GM21515 (cell line): ENCODE measurements at regions not wholly inside any gene's neighbourhood (a gene's known extent, or its start where the extent isn't known, plus 50 kb on each side); places are given as distances from the start of the nearest gene placed in this dataset.
"Not testable (repeated sequence)": the region's sequence is repeated elsewhere in the genome, so short reads cannot be mapped to it uniquely, and the experiment has no call there.

Experiments used
- ATAC-seq: cut with Tn5 transposase; IDR thresholded peaks from one replicate; pipeline ENCODE4 v1.9.1; 2021; ENCODE audit not compliant: unreplicated experiment

DNA sequence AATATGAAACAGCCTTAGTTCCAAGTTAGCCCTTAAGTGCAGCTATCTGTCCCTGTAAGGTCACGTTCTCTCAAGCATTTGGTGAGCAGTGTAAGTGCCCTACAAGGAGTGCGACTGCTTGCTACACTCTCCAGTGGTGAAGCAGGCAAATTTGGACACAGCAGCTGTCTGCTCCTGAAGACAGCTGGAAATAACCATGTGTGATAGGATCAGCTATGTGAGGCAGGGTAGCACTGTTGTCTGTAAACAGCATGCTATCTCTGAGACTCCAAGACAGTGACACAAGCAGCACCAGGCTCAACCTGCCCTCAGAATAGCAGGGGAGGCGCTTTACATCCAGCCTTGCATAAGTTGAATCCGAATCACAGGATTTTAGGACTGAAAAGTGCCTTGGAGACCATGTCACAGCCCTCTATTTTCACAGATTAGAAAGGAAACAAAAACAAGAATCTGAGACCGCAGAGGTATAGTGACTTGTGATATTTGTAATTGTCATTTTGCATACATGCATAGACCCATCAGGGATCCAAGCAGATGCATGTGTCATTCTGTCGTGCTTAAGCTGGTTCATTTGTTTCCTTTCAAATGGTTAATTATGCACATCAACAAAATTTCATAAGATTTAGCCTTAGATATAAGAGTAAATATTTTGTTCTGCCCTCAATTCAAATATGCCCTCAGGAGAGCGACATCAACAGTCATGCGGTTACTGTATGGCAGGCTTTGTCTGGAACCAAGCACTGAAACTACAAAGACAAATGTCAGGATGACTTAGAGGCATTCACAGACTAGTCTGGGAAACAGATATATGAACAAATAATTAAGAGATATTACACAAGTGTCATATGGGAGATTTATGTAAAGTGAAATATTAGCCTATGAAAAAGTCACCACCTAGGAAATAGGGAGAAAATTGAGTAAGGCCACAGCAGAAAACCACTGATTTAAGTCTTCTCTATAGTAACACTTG is 134.9 kb upstream of the NRIP1 start:
- no peak for ATAC-seq

DNA sequence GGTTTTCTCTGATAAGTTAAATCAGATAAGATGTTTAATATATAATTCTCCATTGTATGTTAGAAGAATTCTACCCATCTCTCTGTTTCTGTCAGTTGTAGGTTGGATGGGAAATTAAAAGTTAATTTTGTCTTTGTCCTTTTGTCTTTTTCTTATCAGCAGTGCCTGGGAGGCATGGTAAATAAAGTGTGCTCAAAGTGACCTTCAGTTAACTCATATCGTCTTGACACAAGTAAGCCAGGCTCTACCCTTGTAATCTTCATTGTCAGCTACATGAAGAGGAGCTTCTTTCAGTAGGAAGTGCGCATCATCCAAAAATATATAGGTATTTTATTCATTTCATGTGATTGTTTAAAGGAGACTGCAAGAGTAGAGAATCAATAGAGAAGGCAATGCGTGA is 138.9 kb upstream of the NRIP1 start:
- no peak for ATAC-seq

DNA sequence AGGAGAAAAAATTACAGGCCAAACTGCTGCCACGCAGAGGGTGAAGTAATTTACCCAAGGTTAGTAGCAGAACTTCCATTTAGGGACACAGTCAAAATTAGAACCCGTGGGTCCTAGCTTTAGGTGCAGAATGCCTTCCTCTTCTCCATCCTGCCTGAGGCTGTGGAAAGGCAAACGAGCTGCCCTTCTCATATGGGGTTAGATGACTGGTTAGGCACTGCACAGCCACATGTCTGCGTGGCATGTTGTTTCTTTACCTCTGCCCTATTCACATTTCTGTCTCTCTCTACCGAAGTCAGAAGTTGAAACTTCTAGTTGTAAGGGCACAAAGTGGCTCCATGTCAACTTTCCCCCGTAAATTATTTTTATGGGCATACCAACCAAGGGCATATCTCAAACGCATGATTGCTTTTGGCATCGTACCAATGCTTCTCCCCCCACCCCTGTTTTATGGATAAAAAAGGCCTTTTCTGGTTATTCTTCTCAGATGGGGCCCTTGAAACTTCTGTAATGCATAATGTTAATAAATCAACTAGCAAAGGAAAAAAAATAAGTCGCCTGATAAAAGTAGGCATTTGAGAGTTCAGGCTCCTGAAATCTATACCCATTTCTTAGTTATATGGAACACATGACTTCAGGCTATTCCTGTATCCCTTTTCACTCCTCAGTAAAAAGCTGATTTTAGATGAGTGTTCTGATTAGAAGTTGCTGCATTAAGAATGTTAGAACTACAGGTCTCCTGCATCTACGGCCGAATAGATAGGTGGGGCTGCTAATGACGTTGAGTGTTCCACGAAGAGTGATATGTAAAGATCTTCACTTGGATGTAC is 139.6 kb upstream of the NRIP1 start:
- no peak for ATAC-seq

DNA sequence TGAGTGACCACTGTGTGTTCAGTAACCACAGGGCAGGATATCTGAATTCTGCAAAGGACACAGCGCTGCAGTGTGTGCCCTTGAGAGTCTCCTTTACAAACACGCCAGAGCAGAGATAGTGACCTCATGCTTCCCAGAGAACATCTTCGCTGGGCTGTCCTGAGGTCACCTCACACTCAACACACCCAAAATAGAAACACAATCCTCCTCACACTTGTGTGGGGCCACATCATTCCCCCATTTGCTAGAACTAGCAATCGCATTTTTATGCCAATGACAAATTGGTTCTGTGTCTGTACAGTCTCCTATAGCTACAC is 140.1 kb upstream of the NRIP1 start:
- ATAC-seq, result no peak

DNA sequence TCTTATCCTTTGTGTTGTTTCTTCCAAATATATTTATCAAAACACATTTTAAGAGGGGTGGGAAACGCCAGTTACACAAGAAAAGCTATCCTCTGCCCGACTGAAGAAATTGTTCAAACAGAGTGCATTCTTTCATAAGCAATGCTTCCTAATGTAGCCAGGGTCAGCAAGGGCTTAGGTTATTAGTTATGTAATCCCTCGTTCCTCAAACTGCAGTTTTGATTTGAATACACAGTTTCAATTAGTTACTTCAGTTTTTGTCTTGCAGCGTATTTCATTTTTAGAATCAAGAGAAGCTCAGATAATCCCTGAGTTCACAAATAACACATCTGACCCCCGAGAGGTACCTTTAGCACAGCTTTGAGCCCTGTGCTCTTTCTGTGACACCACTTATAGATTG is 141.7 kb upstream of the NRIP1 start:
- ATAC-seq, result peak; percentile 91

DNA sequence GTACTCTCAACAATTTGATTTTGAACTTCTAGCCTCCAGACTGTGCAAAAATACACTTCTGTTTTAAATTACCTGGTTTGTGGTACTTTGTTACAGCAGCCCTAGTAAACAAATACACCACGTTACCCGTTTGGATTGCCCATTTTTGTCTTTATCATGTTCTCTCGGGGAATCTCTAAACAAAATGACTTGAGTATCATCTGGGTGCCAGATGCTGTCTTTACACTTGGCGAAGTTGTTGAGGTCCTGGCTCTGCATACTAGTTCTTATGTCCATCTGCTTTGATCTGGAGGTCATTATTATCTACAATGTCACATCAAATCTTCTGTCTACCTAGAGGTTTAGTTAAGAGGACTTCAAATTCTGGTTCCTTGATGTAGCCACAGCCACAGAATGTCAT is 142.4 kb upstream of the NRIP1 start:
- ATAC-seq, result no peak

DNA sequence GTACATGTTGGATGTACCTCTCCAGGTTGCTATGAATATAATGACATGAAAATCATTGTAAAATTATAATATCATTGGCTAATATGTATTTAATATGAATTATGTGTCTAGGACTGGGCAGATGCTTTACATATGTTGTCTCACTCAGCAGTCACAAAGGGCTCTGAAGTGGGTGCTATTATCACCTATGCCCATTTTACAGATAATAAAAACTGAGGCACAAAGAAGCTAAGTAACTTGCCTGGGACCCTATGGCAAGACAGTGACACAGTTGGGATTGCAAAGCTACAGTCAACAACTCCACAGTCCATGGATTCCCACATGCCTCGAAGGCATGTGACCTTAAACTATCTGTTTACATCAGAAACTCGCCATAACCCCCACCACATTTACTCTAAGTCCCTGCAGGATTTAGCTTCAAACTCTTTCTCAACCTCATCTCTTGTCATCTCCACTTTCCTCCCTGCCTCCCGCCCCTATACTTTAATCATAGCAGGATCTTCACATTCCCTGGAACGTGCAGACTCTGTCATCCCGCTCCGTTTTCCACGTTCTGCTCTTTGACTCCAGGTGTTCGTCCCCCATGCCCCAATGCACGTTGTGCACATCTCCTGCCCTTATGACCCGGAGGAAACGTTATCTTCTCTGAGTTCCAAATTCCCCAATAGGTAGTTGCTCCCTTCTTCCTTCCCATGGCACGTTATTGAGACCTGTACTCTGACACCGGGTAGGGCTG is 143.0 kb upstream of the NRIP1 start:
- no peak for ATAC-seq

DNA sequence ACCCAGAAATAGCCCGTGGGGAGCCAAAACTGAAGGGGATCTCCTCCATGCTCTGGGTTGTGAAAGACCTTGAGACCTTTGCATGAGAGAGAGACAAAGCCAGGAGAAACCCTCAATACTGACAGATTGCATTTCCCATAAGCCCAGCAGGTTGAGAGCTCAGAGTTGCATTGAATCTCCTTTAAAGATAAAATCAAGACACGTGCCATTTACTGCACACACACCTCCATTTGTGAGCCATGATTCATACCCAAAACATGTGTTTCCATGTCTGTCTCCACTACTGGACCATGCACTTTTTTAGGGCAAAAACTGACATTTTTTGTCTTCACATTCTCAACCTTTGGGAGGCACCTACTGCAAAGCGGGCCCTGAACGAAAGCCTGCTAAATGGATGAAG is 144.0 kb upstream of the NRIP1 start:
- no peak for ATAC-seq

DNA sequence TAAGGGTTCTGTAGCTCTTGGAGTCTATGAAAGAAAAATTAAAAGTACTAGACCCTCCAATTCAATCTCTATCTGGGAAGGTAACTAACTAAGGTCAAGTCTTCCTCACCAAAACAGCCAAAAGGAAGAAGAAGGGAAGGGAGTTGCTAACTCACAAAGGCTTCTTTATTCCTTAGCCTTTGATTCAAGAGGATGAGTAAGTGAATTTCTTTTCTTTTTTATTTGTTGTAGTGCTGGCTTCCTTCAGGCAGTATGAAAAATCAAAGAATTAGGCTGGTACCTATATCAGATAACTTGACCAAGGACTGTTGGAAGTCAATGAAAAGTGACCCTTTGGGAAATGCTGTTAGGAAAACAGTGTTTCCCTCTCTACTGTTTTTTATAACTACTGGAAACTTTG is 144.4 kb upstream of the NRIP1 start:
- no peak for ATAC-seq

DNA sequence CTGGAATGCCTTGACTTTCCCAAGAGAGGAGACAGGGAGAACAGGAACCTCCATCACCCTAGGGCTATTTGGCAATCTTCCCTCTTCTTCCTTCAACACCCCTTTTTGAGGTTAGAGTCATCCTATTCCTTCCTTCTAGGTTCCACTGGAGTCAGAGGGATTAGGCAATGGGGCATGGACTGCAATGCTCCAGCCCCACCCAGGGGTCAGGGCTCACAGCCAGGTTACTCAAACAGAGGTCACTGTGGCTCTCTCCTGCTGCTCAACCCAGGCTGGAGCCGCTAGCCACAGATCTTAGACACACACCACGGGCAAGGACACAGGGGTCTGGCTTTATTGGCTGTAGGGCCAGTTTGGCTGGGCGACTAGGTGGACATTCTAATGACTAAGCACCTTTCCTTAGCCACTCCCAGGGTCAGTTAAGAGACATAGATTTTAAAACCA is 145.5 kb upstream of the NRIP1 start:
- ATAC-seq, result no peak

DNA sequence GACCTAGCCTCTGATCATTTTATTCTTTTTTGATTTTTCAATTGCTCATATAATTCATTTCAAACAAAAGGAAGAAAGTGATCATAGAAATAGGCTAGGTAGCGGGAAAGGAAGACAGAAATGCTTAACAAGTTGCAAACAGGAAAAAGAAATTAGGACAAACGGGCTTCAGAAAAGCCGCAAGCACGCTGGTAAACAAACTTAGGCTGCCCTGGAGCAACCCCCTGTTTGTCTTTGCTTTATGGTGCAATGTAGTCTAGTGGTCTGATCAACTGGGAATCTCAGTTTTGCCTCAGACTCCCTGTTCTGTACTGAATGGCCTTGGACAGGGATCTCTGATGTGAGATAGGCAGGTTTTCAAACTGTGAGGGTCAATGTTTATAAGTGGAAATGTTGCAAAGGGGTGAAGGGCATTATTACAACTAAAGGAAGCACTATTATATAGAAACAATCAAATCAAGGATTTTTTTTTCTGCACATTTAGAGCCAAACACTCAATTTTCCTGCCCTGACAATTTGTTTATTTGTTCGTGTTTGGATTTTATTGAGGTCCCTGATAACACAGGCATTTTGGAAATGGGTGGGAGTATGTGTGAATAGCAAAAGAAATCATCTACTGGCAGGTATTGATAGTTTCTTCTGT is 146.8 kb upstream of the NRIP1 start:
- ATAC-seq, result no peak

DNA sequence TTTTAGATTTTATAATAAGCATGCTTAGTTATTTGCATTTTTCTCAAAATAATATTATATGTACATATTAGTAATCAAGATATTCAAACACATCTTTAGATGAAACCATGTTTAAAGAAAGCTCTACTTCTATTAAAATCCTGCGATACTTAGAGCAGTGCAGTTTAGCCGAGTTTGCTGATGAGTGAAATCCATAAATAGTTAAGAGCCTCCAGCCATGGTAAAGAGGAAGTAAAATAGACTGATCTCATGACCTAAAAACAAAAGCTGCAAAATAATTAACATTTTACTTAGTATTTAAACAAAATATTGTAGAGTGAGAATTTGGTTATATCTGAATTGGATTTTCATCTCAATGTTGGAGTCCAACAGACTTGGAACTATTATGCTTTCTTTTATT is 147.4 kb upstream of the NRIP1 start:
- no peak for ATAC-seq

DNA sequence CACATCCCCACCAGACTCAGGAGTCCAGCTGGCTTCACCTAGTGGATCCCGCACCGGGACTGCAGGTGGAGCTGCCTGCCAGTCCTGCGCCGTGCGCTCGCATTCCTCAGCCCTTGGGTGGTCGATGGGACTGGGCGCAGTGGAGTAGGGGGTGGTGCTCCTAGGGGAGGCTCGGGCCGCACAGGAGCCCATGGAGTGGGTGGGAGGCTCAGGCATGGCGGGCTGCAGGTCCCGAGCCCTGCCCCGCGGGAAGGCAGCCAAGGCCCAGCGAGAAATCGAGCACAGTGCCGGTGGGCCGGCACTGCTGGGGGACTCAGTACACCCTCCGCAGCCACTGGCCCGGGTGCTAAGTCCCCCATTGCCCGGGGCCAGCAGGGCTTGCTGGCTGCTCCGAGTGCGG is 153.7 kb upstream of the NRIP1 start:
- ATAC-seq, result not testable (repeated sequence)

DNA sequence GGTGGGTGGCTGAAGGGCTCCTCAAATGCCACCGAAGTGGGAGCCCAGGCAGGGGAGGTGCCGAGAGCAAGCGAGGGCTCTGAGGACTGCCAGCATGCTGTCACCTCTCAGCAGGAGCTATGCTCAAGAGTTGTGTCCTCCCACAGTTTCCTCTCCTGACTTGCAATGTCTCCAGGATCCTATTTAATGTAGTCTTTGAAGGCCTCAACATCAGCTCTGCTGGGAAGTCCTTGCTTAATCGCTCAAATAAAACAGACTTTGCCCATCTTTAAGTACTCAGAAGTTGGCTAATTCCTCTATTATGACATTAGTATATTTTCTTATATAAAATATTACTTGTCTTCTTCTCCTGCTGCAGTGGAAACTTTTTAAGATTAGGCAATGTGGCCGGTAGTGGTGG is 154.2 kb upstream of the NRIP1 start:
- ATAC-seq, result no peak

DNA sequence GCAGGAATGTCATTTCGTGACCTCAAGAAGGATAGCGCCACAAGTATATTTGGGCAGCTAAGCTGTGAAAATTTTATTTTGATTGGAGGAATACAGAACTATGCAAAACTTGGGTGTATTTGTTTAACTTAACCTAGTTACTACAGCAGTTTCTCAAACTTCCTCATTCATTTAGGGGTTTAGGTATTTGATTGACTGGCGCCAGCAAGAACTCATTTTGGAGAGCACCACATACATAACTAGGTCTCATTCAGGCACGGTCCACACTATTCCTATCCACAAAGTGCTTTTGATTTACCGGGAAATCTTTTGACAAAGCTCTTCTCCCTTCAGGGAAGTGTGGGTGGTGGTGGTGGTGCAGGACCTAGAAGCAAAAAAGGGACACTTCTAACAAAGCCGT is 155.1 kb upstream of the NRIP1 start:
- ATAC-seq, result no peak

DNA sequence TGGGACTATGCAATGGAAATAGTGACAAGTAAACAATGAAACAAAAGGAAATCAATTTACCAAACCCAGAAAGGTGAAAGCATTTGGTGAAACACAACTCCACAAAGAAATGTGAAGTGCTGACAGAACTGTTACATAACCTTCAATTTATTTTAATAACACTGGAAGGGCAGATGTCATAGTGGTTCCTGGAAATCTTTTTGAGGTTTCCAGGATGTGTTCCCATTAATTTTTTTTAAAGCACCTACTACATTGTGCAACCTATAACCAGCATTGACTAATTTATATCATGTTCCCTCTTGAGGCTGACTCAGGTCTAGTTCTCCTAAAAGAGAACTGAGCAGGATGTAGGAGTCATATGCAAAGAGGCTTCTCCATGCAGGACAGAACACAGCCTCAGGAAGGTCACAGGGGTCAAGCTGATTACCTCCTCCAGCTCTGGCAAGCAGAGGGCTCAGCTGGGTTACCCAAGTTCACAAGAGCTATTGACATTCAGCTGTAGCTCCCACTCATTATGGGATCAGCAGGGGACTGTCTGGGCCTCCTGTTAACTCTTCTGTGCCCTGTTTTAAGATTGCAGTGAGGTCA is 157.1 kb upstream of the NRIP1 start:
- no peak for ATAC-seq

DNA sequence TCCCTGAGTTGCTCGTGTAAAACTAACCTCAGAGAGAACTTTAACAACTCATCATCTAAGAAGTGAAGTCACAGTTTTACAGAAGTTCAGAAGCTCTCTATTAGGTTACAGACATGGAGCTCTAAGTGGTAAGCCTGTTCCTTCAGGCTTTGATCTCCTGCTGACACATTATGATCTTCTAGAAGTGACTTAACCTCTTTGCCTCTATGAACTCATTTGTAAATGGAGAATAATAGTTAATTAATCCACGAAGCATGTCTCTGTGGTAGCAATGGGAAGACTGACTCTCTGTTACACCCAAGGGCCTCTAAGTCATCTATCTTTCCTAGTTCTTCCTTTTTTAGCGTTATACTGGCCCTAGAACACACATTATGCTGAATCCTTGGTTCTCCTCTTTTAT is 157.9 kb upstream of the NRIP1 start:
- no peak for ATAC-seq

DNA sequence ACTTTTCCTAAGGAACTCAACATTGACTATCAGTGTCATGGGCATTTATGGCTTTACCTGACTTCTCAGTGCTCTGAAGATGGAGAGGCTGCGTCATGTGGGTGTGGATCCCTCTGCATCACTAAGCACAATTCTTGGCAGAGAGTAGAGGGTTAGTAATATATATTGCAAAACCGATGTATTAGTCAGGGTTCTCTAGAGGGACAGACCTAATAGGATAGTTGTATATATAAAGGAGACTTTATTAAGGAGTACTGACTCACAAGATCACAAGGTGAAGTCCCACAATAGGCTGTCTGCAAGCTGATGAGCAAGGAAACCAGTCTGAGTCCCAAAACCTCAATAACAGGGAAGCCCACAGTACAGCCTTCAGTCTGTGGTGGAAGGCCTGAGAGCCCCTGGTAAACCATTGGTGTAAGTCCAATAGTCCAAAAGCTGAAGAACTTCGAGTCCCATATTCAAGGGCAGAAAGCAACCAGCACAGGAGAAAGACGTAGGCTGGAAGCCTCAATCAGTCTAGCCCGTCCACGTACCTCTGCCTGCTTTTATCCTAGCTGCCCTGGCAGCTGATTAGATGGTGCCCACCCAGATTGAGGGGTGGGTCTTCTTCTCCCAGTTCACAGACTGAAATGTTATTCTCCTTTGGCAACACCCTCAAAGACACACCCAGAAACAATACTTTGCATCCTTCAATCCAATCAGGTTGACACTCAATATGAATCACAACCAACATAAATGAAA is 159.7 kb upstream of the NRIP1 start:
- no peak for ATAC-seq

DNA sequence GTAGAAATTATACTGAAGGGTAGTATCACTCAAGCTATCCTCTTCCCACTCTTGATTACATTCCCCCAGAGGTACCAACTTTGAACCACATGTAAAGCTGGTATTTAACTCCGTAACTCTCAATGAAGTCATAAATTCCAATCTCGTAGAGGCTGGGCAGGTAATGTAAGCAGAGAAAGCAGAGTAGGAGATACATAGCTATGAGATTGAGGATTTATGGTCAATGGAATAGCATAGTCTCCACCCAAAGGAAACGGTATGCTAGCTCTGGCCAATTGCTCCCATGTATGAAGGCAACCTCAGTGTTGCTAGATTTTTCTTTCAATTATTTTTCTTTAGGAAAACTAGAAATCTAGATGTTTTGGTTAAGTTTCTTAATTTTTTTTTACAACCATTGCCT is 163.1 kb upstream of the NRIP1 start:
- ATAC-seq, result no peak

DNA sequence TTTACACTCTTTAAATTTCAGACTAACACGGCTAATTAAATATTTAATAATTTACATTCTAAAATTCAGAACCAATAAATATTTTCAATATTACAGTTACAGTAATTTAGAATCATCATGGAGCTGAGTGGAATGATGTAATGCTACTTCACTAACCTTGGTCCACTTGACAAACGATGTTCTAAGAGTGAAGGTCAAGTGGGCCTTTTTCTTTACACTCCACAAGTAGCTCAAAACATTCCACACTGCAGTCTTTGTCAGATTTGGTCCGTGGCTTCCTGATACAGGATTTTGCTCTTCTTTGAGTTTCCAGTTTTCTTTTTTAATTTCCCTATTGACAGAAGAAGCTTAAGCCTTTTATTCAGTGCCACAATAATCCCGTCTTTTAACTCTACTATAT is 164.6 kb upstream of the NRIP1 start:
- ATAC-seq, result no peak
